OCI-LY3 (cell line): ENCODE measurements at regions not wholly inside any gene's neighbourhood (a gene's known extent, or its start where the extent isn't known, plus 50 kb on each side); places are given as distances from the start of the nearest gene placed in this dataset.

ENCODE experiments used
- CTCF ChIP-seq: fragments of 200-600, 300-600 bp; sonication (generic); IDR thresholded peaks from 2 replicates; pipeline ENCODE4 v1.5.1; 2014; ENCODE audit warnings: antibody characterized with exemption, low read length, low read depth
- EZH2phosphoT487 ChIP-seq: fragments of 200-600 bp; shearing (Covaris generic); IDR thresholded peaks from 2 replicates; pipeline ENCODE4 v1.6.1; 2018; ENCODE audit warnings: antibody characterized with exemption, mixed run types, low read depth

GRCh38 chr2:205852457-205852856, 170.2 kb downstream of the NRP2 start:
- TF ChIP-seq CTCF, result no peak
- TF ChIP-seq EZH2phosphoT487, result no peak
